CD1c-positive myeloid dendritic cell (primary cell): ENCODE measurements at regions not wholly inside any gene's neighbourhood (a gene's known extent, or its start where the extent isn't known, plus 50 kb on each side); places are given as distances from the start of the nearest gene placed in this dataset.
"Not testable (repeated sequence)": the region's sequence is repeated elsewhere in the genome, so short reads cannot be mapped to it uniquely, and the experiment has no call there.

Experiments used
- DNase-seq: peaks from one replicate; pipeline ENCODE4 v3.0.0-alpha.2; 2016; ENCODE audit errors: extremely low spot score

DNA sequence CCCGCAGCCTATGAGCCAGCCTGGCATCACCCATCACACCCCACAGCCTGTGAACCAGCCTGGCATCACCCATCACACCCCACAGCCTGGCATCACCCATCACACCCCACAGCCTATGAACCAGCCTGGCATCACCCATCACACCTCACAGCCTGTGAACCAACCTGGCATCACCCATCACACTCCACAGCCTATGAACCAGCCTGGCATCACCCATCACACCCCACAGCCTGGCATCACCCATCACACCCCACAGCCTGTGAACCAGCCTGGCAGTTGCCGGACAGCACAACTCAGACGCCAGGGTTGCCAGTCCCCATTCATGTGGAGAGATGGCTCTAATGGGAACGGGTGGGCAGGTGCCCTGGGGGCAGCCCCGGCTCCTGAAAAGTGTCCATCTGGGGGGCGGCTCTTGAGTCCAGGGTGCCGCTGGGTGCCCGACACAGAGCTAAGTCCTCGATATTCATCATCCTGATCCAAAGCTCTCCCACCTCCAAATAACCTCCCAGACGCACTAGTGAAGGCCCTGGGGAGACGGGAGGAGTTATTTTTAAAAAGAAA lies 116.9 kb upstream of the AFDN start:
- DNase-seq = not testable (repeated sequence)

DNA sequence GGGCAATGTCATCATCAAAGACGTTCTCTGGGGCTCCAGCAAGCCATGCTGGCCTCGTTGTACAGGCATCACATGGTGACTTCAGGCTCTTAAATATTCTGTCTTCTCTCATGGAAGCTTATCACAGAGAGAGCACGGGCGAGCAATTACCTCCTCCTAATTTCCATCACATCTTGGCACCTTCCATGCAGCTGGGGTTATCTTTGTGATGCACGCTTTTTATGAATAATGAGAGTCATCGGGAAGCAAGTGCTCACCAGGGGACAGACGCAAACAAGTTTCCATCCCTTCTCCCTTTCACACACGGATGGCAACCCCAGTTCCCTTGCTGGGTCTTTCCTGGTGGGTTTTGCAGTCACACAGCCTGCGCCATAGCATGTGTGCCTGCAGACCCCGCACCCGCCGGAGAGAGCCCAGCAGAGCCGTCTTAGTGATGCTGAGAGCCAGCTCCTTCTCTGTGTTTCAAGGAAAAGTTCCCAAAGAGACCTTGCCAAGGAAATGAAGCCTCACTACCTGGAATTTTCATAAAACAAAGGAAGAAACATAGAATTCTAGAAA lies 116.3 kb upstream of the AFDN start:
- no peak for DNase-seq

- DNase-seq = no peak
These were observed 115.5 kb upstream of the AFDN start for GRCh38 chr6:167711211-167711610.

DNA sequence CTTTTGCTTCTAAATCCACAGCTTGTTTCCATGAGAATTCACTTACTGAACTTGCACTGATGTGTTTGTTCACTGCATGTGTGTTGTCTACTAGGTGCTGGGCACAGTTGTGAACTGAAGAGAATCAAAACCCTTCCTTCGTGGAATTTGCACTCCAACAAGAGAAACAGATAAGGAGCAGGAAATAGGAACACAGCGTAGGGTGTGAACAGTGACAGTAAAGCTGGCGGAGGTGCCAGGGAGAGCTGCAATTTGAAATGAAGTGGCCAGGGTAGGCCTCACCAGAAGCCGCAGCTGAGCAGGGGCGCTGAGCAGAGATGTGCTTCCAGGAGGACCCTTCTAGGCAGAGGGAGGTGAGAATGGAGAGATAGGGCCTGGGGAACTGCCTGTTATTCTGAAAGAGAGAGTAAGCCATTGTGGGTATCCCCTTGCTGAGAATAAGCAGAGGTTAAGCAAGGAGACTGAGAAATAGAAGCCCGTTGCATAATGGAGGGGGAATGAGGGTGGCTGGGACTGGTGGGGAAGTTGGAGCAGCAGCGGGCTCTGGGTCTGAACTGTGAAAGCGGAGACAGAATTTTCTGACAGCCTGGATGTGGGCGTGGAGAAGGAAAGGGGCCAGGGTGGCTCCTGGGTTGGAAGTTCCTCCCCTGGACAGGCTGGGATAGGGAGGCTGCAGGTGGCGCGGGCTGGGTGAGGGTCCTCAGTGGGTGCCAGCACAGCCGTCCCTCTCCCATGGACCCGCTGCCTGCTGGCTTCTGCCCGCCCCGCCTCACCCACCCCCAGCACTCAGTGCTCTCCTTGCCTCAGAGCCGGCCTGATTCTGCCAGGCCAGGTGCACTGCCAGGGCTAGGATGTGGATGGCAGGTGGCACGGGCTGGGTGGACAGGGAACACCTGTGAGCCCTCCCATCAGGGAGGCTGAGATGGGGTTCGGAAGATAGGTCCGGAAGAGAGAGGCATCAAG lies 114.7 kb upstream of the AFDN start:
- DNase-seq = no peak

DNA sequence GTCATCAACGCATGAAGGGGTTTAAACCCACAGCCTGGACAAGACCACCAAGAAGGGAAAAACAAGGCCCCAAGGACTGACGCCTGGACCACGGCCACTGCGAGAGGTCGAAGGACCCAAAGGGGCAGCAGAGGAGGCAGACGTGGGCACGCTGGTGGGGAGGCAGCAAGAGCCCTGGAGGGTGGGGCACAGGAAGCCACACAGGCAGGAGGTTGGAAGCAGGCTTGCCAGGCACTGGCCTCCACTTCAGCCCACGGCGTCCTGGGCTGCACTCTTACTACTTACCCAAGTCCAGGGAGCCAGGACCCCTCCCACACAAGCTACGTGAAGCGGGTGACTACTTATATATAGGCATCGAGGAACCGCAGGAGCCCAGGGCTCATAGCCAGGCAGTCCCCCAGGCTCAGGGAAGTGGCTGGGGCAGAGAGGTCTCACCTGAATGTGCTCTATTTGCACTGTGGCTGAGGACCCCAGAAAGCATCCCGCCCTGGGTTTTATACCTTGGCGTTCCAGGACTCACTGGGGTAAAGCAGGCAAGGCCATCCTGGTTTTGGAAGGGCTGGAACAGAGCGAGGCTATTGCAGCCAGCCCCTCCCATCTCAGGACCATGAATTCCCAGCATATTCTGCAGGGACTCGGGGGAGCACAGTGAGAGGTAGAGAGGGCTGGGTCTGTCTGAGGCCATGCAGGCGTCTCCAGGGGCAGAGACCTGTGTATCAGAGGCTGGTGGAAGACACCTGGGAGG lies 113.8 kb upstream of the AFDN start:
- no peak for DNase-seq

GRCh38 chr6:167714152-167714551 lies 112.6 kb upstream of the AFDN start:
- no peak for DNase-seq

- no peak for DNase-seq
These were observed 109.3 kb upstream of the AFDN start for GRCh38 chr6:167717455-167717854.

- DNase-seq = no peak
These were observed 108.8 kb upstream of the AFDN start for GRCh38 chr6:167717867-167718266.

DNA sequence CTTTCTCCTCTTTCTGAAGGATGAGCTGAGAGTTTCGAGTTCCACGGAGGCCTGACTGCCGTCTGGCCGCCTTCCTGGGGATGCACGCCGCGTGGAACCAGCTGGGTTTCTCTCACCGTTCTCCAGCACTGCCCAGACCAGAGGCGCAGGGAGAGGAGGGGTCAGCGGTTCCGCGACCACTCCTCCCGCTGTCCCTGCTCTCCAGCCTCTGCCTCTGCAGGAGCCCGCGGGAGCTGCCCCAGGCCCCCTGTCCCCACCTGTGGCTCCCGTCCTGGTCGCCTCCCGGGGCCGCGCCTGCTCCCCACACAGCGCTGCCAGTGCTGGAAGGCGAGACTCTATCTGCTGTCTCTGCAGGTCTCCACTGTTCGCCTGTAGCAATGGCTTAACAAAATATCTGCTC lies 106.8 kb upstream of the AFDN start:
- no peak for DNase-seq

DNA sequence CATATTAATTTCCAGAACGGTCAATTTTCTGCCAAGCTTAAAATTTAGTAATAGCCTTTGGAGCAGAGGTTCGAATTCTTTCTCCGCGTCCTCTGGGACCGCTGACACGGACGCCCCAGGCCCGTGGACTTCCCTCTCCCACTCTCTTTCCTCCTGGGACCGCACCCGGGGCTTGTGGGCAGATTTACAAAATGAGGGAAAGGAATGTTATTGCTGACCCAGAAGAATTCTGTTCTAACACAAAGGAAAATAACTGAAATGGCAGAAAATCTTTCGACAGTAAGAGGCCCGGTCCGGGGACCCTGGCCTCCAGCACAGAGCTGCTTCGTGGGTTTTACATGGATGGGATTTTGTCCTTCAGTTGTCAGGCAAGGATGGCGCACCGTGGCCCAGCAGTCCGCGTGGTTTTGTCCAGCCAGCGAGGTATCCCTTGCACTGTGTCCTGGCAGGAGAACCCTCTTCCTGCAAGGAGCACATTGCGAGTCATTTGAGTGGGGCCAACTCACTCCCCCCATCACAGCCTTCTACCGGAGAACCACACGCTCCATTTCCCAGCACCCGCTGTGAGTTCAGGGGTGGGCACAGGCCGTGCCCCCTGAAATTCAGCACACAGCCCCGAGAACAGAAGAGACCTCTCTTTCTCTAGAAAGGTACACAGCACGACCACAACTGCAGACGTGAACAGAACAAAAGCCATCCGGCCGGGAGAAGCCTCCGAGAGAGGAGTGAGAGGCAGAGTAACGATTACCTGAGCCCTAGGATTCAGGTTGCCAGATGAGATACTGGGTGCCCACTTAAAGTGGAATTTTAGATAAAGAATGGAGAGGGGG lies 106.0 kb upstream of the AFDN start:
- DNase-seq = no peak

- no peak for DNase-seq
These were observed 105.4 kb upstream of the AFDN start for GRCh38 chr6:167721291-167721690.

DNA sequence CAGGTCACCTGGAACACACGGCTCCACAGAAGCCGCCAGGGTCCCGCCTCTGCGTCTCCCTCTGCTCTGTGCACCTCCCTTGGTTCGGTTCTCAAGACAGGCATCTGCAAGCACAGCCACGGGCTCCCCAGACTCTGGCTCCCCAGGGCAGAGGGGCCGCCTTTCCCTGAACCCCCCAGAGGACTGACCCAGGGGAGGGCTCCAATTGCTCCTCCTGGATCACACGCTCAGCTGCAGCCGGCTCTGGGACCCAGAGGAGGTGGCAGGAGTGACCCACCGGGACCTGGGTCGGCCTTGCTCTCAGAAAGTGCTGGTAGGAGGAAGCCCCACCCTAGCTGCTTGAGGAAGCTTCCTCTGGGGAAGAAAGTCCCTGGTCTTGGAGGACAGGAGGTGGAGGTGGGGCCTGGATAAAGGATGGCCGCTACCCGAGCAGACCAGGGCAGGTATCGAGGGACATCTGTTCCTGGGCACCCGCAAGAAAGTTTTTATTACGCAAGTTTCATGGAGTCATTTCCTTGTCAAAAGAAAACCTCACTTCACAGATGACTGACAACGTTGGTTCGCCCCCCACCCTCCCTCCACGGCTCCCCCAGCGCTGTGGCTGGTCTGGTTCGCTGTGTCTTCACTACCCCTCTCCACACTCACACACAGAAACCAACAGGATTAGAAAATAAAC lies 103.9 kb upstream of the AFDN start:
- DNase-seq = no peak

DNA sequence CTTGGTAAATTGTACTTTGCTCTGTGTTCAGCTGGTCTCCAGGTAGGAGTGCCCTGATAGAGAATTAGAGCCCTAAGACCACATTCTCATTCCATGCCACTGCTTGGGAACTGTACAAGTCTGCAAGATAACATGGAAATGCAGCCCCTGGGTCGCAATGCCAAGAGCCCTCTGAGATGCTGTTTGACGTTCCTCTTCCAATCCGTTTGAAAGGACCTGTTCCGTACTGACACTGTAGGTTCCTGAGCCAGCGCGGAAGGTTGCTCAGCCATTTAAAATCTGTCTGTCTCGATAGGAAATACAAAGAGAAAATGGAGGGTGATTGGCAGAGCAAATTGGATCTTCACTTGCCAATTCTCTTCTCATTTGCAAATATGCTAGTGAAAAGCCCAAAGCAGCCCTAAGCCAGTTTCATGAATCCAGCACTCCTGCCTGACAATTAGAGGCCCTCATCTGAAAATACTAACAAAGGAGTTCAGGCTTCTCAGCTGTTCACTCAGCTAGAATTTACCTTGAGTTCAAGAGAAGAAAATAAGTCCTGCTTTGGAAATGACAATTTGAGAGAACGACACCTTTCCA lies 100.6 kb upstream of the AFDN start:
- no peak for DNase-seq

- DNase-seq = no peak
These were observed 96.3 kb upstream of the AFDN start for GRCh38 chr6:167730441-167730840.

DNA sequence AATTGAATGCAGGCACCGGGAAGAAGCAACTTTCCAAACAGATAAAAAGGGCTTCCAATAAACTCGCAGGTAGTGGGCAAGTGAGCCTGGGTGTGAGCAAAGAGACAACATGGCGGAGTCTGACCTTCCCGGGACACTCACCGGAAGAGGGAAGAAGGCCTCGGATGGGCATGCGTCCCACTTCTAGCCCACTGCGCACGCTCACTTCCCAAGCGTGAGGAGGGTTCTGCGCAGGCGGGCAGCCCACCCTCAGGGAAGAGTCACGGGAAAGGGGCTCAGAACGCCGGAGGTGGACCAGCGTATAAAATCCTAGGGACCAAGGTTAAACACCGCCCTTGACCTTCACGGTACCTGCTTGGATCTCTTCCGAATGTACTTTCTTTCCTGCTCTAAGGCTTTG lies 95.5 kb upstream of the AFDN start:
- no peak for DNase-seq

GRCh38 chr6:167731731-167732422 lies 94.8 kb upstream of the AFDN start:
- no peak for DNase-seq

GRCh38 chr6:167733740-167734661 lies 92.7 kb upstream of the AFDN start:
- DNase-seq = no peak

GRCh38 chr6:167734662-167735083 lies 92.0 kb upstream of the AFDN start:
- no peak for DNase-seq
